Heart right ventricle (tissue), 16 donors: ENCODE measurements at regions not wholly inside any gene's neighbourhood (a gene's known extent, or its start where the extent isn't known, plus 50 kb on each side); places are given as distances from the start of the nearest gene placed in this dataset.

Source experiments
- ATAC-seq, 8 donors: fragments of 200-7000 bp; cut with Tn5 transposase; one replicate each; pipeline ENCODE4 v1.9.1; 2020; ENCODE audit warnings: mild to moderate bottlenecking in 8 of 8, moderate library complexity in 8 of 8, moderate number of reproducible peaks in 1 of 8
- DNase-seq, 2 donors: peaks; one replicate each; pipeline ENCODE4 v3.0.0-alpha.2; 2020
- H3K27ac ChIP-seq, 10 donors: fragments of 200-600 bp; sonication (generic) in 2 of 10; one replicate each; pipeline versions ENCODE4 v1.5.0 to v1.8.0; 2020 to 2022; ENCODE audit warnings: mild to moderate bottlenecking in 3 of 10
- H3K27me3 ChIP-seq, 7 donors: fragments of 200-600 bp; one replicate each; pipeline ENCODE4 v1.8.0; 2021 to 2022; ENCODE audit warnings: mild to moderate bottlenecking in 2 of 7
- H3K36me3 ChIP-seq, 9 donors: fragments of 200-600 bp; sonication (generic) in 1 of 9; one replicate each; pipeline versions ENCODE4 v1.5.0 to v1.8.0; 2020 to 2022; ENCODE audit warnings: mild to moderate bottlenecking in 2 of 9
- H3K4me1 ChIP-seq, 9 donors: fragments of 200-600 bp; sonication (generic) in 1 of 9; one replicate each; pipeline versions ENCODE4 v1.5.0 to v1.8.0; 2020 to 2022; ENCODE audit warnings: mild to moderate bottlenecking in 4 of 9
- H3K4me3 ChIP-seq, 10 donors: fragments of 200-600 bp; sonication (generic) in 2 of 10; one replicate each; pipeline versions ENCODE4 v1.5.0 to v1.8.0; 2020 to 2022; ENCODE audit warnings: mild to moderate bottlenecking in 7 of 10, moderate library complexity in 2 of 10
- H3K9me3 ChIP-seq, 11 donors: fragments of 200-600 bp in 10 of 11; sonication (generic) in 2 of 11; one replicate each; pipeline versions ENCODE4 v1.5.0 to v1.8.0; 2013 to 2022; ENCODE audit warnings: mild to moderate bottlenecking in 2 of 11, control low read depth in 1 of 11, moderate library complexity in 1 of 11
- WGBS, 2 donors: extraction: QIAGEN DNeasy Blood & Tissue Kit; methylation state at CpG; one replicate each; pipeline ENCODE4 v1.1.7; 2013; ENCODE audit warnings: inconsistent platforms in 1 of 2; 5-methylcytosine and 5-hydroxymethylcytosine counted together
- intact Hi-C, 10 donors: fragments of 100-400 bp; cut with DNase I; formaldehyde crosslinking; loops; one replicate each; pipeline versions ENCODE4 v1.11.1 to v1.14.2; 2022
- TF ChIP-seq, protein P1 (sequence below), 9 donors: fragments of 200-600 bp; sonication (generic) in 2 of 9; IDR thresholded peaks; one replicate each; pipeline versions ENCODE4 v1.5.0 to v1.8.0; 2021 to 2022; ENCODE audit warnings: antibody characterized with exemption in 9 of 9, mild to moderate bottlenecking in 5 of 9, moderate library complexity in 1 of 9
- donor health status: Arrhythmogenic right ventricular cardiomyopathy.
- donor health status: ischemic (EF 13 %, LVEDD 7.1; RV severe dilation, severe dysfunction).
- donor health status: healthy with polysubstance abuse.
- donor health status: DM: no; HTN: yes; CAD: no.
- donor health status: DM: no; HTN: no; CAD: no.
- donor health status: ischemic (EF 25% LVEDD 6.9; RV normal size, moderate dysfunction).
- donor health status: ischemic (EF 25% LVEDD 5.7; RV mildly dilated, moderate dysfunction).
- donor health status: healthy.
- donor health status: DM: yes; HTN: yes; CAD: no.
- donor health status: Ischemic cardiomyopathy.
- donor health status: ischemic (EF 35%, LVEDD 5.7; RV mildly dilated, moderate dysfunction).
- donor health status: nonischemic (EF 11% LVEDD 7.7; RV severe dilation, severe dysfunction).
- donor health status: DM: yes; HTN: yes; CAD: no.
- donor health status: PGD.
- donor health status: ischemic (EF 29% LVEDD 5.4; RV normal size, mild dysfunction).
- donor health status: nonischemic (EF 23%, LVEDD 6.1; RV moderate dilation, normal function).

DNA sequence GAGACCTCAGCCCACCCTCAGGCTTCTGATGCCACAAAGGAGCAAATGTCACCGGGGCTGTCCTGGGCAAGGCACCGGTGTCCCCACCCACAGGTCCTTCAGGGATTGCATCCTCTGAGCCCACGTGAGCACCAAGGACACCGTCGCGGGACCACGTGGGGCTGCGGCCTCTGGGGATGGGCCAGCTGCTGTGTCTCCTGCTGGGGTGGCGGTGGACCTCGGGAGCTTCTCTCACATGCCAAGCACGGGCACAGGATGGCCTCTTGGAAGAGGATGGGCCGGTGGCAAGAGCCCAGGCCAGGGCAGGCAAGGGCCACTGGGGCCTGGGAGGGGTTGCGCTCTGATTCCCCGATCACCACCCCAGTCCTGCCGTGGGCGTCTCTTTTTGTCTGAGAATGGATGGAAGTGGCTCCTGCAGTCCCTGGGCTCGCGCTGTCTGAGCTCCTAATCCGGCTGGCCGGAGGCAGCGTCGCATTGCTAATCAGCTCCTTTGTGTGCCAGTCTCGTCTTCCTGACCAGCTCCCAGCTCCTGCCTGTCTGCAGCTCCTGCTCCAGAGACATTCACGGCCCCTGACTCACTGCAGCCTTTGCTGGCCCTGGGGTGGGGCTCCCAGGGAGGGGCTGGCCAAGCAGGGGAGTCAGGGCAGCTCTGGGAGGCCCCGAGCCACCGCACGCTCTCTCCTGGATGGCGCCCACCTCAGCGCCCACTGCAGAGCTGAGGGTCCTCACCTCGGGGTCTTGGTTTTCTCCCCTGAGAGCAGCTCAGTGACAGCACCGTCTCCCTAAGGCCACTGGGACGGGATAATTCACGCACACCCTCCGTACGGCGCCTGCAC is 146.7 kb downstream of the CTTN start:
- ATAC-seq (no peak), DNase-seq (no peak)
- Histone ChIP-seq H3K27ac (no peak overlapping the region), H3K4me3 (no peak overlapping the region), H3K36me3 (no peaks in the 10 kb centered on the region), H3K4me1 (peaks cover 0 to 5% (median 0%) of the 10 kb centered on the region in 9 donors), H3K9me3 (peaks cover 0 to 9% (median 0%) of the 10 kb centered on the region in 11 donors), H3K27me3 (peaks cover 0 to 13% (median 4%) of the 10 kb centered on the region in 7 donors)
- intact Hi-C loops: no loop called here
- 73% methylated on average over 36 of the region's 36 CpGs for WGBS, 2 donors
- TF ChIP-seq, protein P1, sequence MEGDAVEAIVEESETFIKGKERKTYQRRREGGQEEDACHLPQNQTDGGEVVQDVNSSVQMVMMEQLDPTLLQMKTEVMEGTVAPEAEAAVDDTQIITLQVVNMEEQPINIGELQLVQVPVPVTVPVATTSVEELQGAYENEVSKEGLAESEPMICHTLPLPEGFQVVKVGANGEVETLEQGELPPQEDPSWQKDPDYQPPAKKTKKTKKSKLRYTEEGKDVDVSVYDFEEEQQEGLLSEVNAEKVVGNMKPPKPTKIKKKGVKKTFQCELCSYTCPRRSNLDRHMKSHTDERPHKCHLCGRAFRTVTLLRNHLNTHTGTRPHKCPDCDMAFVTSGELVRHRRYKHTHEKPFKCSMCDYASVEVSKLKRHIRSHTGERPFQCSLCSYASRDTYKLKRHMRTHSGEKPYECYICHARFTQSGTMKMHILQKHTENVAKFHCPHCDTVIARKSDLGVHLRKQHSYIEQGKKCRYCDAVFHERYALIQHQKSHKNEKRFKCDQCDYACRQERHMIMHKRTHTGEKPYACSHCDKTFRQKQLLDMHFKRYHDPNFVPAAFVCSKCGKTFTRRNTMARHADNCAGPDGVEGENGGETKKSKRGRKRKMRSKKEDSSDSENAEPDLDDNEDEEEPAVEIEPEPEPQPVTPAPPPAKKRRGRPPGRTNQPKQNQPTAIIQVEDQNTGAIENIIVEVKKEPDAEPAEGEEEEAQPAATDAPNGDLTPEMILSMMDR (IDR thresholded peaks at IDR 0.05): no peak

DNA sequence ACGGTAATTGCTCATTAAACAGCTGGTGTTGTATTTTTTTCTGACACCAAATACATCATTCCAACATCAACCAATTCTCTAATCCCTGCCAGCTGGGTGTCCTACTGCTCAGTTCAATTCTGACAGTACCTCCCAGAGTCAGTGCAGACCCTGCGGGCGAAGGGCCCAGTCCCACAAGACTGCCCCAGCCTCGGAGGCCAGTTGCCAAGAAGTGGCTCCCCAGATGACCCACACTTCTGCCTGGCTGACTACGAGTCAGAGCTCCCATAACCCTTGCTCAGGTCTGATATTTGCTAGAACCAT is 147.2 kb downstream of the CTTN start:
- Histone ChIP-seq H3K9me3 (peaks cover 0 to 9% (median 0%) of the 10 kb centered on the region in 11 donors), H3K36me3 (no peaks in the 10 kb centered on the region), H3K27me3 (peaks cover 0 to 18% (median 4%) of the 10 kb centered on the region in 7 donors), H3K4me1 (peaks cover 0 to 5% (median 0%) of the 10 kb centered on the region in 9 donors), H3K27ac (no peak overlapping the region), H3K4me3 (no peak overlapping the region)
- DNase-seq (no peak), ATAC-seq (no peak)
- 78 to 80% methylated on average over 5 of the region's 5 CpGs for WGBS, 2 donors
- intact Hi-C loops: no loop called here
- TF ChIP-seq, protein P1 (IDR thresholded peaks at IDR 0.05): no peak

DNA sequence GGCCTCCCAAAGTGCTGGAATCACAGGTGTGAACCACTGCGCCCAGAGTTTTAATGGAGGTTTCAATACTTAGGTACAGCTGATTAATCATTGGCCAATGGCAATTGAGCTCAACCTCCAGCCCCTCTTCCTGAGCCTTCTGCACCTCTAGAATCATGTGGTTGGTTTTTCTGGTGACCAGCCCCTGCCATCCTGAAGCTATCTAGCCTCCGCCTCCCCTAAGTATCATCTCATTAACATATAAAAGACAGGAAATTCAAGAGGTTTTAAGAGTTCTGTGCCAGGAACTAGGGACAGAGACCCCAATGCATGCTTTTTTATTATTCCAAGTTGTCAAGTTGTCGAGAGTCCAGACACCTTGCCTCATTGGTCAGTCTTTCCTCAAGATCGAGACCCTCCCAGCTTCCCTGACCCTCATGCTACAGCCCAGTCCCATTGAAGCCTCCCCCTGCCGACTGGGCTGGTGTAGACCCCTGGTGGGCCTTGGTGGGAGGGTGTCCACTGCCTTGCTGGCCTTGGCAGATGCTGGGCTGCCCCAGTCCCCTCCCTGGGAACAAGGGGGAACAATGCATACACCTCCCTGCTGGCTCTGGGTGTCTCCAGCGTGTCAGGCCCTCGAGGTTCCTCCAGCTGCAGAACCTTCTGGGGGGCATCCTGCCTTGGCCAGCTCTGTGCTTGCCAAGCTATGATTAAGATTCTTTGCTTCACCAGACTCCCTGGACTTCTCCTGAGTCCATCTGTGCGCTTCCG is 148.0 kb downstream of the CTTN start:
- peaks cover 0 to 9% (median 0%) of the 10 kb centered on the region in 11 donors for H3K9me3 ChIP-seq
- H3K4me3 ChIP-seq: no peak overlapping the region
- intact Hi-C loops: no loop called here
- ATAC-seq: no peak
- WGBS, 2 donors: 81 to 83% methylated on average over 9 of the region's 9 CpGs
- TF ChIP-seq, protein P1 (IDR thresholded peaks at IDR 0.05): no peak
- H3K36me3 ChIP-seq: no peaks in the 10 kb centered on the region
- H3K27ac ChIP-seq: no peak overlapping the region
- H3K4me1 ChIP-seq: peaks cover 0 to 5% (median 0%) of the 10 kb centered on the region in 9 donors
- H3K27me3 ChIP-seq: peaks cover 0 to 25% (median 4%) of the 10 kb centered on the region in 7 donors
- no peak for DNase-seq

DNA sequence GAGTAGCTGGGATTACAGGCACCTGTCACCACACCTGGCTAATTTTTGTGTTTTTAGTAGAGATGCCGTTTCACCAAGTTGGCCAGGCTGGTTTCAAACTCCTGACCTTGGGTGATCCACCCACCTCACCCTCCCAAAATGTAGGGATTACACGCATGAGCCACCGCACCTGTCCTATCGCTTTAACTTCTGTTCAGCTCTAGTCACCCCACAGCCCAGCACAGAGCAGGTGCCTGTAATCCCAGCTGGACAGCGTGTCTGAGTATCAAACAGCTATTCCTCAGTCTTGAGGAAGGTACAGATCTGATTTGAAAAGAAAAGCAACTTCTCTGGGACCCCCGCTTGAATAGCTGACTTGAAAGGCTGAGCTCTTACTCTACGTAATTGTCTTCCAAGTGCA is 149.1 kb downstream of the CTTN start:
- ATAC-seq (no peak), DNase-seq (no peak)
- WGBS, 2 donors: 70% methylated on average over 7 of the region's 7 CpGs
- Histone ChIP-seq H3K27me3 (peaks cover 0 to 35% (median 6%) of the 10 kb centered on the region in 7 donors), H3K36me3 (no peaks in the 10 kb centered on the region), H3K27ac (no peak overlapping the region), H3K9me3 (no peaks in the 10 kb centered on the region), H3K4me1 (peaks cover 0 to 5% (median 0%) of the 10 kb centered on the region in 9 donors), H3K4me3 (no peak overlapping the region)
- intact Hi-C loops: no loop called here
- TF ChIP-seq, protein P1 (IDR thresholded peaks at IDR 0.05): no peak
